ENCODE measurements at regions not wholly inside any gene's neighbourhood (a gene's known extent, or its start where the extent isn't known, plus 50 kb on each side); places are given as distances from the start of the nearest gene placed in this dataset.

GRCh38 chr22:47995718-47996117, 1233.3 kb downstream of the TBC1D22A start:
- TF ChIP-seq CTCF (IDR thresholded peaks at IDR 0.05; ENCODE audit: low read length) (no peak), EZH2 (optimal IDR thresholded peaks at IDR 0.05; ENCODE audit: low read depth, low read length) (no peak), EZH2phosphoT487 (IDR thresholded peaks at IDR 0.05; ENCODE audit: low read length) (no peak)

Data from MM.1S (cell line).